ACC112 (cell line): ENCODE measurements at regions not wholly inside any gene's neighbourhood (a gene's known extent, or its start where the extent isn't known, plus 50 kb on each side); places are given as distances from the start of the nearest gene placed in this dataset.

Source experiments
- H2AFZ ChIP-seq: fragments of 200-600 bp; sonication (generic); one replicate; pipeline ENCODE4 v1.6.0; 2017; ENCODE audit warnings: antibody characterized with exemption, low read length; ENCODE audit not compliant: unreplicated experiment
- H3K27ac ChIP-seq: fragments of 200-600 bp; sonication (generic); 2 replicates; pipeline ENCODE4 v1.5.1; 2014; ENCODE audit warnings: low read depth, mild to moderate bottlenecking, antibody characterized with exemption, low read length, moderate library complexity
- H3K27me3 ChIP-seq: fragments of 200-600 bp; sonication (generic); 2 replicates; pipeline ENCODE4 v1.6.1; 2014; ENCODE audit warnings: mild to moderate bottlenecking, antibody characterized with exemption, low read length, moderate library complexity, mixed read lengths; ENCODE audit not compliant: insufficient read depth
- H3K36me3 ChIP-seq: fragments of 200-600 bp; sonication (generic); 2 replicates; pipeline ENCODE4 v1.6.1; 2016; ENCODE audit warnings: mild to moderate bottlenecking, antibody characterized with exemption, low read length, moderate library complexity, mixed read lengths; ENCODE audit not compliant: insufficient read depth
- H3K4me1 ChIP-seq: fragments of 200-600 bp; sonication (generic); one replicate; pipeline ENCODE4 v1.6.1; 2016; ENCODE audit warnings: low read length, mixed read lengths; ENCODE audit not compliant: insufficient read depth, unreplicated experiment, control insufficient read depth
- H3K4me3 ChIP-seq: fragments of 200-600 bp; sonication (generic); 2 replicates; pipeline ENCODE4 v1.5.1; 2014; ENCODE audit warnings: mild to moderate bottlenecking, low read depth, low read length
- H3K79me2 ChIP-seq: fragments of 200-600 bp; sonication (generic); one replicate; pipeline ENCODE4 v1.6.0; 2016; ENCODE audit warnings: low read length; ENCODE audit not compliant: control insufficient read depth, unreplicated experiment, insufficient read depth

DNA sequence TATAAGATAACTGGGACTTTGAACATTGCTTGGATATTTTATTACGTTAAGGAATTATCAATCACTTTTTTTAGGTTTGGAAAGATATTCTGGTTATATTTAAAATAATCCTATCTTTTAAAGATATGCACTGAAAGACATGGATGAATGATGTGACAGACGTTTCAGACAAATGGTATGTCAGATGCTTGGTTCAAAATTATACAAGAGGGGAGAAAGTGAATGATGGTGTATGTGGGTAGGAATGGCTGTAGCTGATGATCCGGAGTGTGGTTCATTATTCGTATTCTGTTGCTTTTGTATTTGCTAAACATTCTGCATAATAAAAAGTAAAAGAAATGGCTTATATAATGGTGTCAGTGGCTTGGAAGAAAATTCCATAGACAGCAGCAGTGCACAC, 51.0 kb upstream of the SNRPB2 start:
- Histone ChIP-seq H3K79me2 (no peaks in the 10 kb centered on the region), H3K36me3 (no peaks in the 10 kb centered on the region), H3K4me1 (no peaks in the 10 kb centered on the region), H3K27ac (no peak overlapping the region), H3K27me3 (peaks cover 11% of the 10 kb centered on the region), H3K4me3 (no peak overlapping the region), H2AFZ (no peak overlapping the region)

GRCh38 chr20:16676891-16677290, 52.9 kb upstream of the SNRPB2 start:
- H3K27ac ChIP-seq = no peak overlapping the region
- H3K4me3 ChIP-seq = no peak overlapping the region
- H3K36me3 ChIP-seq = no peaks in the 10 kb centered on the region
- peaks cover 8% of the 10 kb centered on the region for H3K27me3 ChIP-seq
- H3K79me2 ChIP-seq = no peaks in the 10 kb centered on the region
- H2AFZ ChIP-seq = no peak overlapping the region
- no peaks in the 10 kb centered on the region for H3K4me1 ChIP-seq

DNA sequence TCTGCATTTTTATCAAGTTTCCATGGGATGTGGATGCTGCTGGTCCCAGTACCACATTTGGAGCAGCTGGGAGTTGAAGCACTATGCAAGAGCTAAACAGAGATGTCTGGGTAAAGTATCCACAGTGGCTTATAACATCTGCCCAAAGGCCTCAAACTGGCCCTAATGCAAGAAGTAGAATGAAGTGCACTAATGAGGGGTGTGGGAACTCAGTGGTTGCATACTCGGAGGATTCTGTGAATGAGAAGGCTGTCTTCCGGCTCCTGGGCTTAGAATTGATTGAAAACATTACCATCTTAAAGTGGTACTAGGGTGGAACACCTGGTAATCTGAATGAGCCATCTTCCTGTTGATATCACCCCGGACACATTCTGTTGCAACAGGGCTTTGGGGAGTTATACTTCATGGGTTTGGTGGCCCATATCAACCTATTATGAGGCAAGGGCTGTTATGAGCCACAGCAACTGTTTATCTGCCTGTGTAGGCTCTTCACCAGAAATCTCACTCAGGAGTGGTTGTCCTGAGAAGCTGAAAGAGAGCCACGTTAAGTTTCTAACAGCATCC, 54.7 kb upstream of the SNRPB2 start:
- no peak overlapping the region for H2AFZ ChIP-seq
- no peak overlapping the region for H3K4me3 ChIP-seq
- H3K4me1 ChIP-seq = no peaks in the 10 kb centered on the region
- peaks cover 8% of the 10 kb centered on the region for H3K27me3 ChIP-seq
- no peaks in the 10 kb centered on the region for H3K36me3 ChIP-seq
- no peak overlapping the region for H3K27ac ChIP-seq
- H3K79me2 ChIP-seq = no peaks in the 10 kb centered on the region

GRCh38 chr20:16674243-16674642, 55.6 kb upstream of the SNRPB2 start:
- H3K27me3 ChIP-seq = peaks cover 5% of the 10 kb centered on the region; the same call in 1 of the 2 replicates
- no peaks in the 10 kb centered on the region for H3K79me2 ChIP-seq
- no peak overlapping the region for H2AFZ ChIP-seq
- no peak overlapping the region for H3K27ac ChIP-seq
- H3K4me1 ChIP-seq = no peaks in the 10 kb centered on the region
- H3K4me3 ChIP-seq = no peak overlapping the region
- H3K36me3 ChIP-seq = no peaks in the 10 kb centered on the region

GRCh38 chr20:16672299-16672698, 57.5 kb upstream of the SNRPB2 start:
- H3K27ac ChIP-seq = no peak overlapping the region
- H3K4me1 ChIP-seq = no peaks in the 10 kb centered on the region
- peaks cover 4% of the 10 kb centered on the region; the same call in 1 of the 2 replicates for H3K27me3 ChIP-seq
- H3K79me2 ChIP-seq = no peaks in the 10 kb centered on the region
- H3K4me3 ChIP-seq = no peak overlapping the region
- no peaks in the 10 kb centered on the region for H3K36me3 ChIP-seq
- H2AFZ ChIP-seq = no peak overlapping the region

DNA sequence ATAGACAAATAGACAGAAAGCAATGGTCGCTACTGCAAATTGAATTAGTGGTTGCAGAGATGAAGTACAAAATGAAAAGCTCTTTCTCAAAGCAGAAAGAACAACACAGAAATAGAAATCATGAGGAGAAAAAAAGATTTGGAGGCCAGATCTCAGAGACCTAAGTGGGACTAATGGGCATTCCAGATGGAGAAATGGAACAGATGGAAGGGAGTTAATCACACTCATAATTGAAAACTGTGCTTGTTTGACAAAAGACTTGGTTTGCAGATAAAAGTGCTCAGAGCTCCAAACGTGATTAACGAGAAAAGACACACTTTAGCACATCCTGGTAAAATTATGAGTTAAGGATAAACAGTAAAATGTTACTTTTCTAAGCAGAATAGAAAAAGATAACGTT, 58.1 kb upstream of the SNRPB2 start:
- H3K4me1 ChIP-seq = no peaks in the 10 kb centered on the region
- H3K36me3 ChIP-seq = no peaks in the 10 kb centered on the region
- H3K27ac ChIP-seq = no peak overlapping the region
- peaks cover 4% of the 10 kb centered on the region; the same call in 1 of the 2 replicates for H3K27me3 ChIP-seq
- no peaks in the 10 kb centered on the region for H3K79me2 ChIP-seq
- H2AFZ ChIP-seq = no peak overlapping the region
- no peak overlapping the region for H3K4me3 ChIP-seq

DNA sequence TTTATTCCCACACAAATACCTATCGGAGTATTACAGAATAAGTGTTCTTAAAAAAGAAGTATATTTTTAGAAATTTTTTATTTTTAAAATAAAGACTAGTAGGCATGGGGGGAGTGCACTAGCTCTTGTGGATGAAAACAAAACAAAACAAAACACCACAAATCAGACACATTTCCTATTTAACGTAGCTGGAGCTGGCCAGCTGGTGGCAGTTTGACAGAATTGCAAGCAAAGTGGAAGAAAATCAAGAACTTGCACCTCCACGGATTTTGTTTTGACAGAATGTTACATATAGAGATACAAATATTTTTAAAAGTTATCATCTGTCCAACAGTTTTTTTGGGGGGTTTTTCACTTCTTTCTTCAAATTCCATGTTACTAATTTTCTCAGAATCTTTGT, 63.6 kb upstream of the SNRPB2 start:
- Histone ChIP-seq H3K36me3 (no peaks in the 10 kb centered on the region), H3K27ac (no peak overlapping the region), H3K27me3 (peaks cover 8% of the 10 kb centered on the region; the same call in 1 of the 2 replicates), H3K79me2 (no peaks in the 10 kb centered on the region), H2AFZ (no peak overlapping the region), H3K4me1 (no peaks in the 10 kb centered on the region), H3K4me3 (no peak overlapping the region)

DNA sequence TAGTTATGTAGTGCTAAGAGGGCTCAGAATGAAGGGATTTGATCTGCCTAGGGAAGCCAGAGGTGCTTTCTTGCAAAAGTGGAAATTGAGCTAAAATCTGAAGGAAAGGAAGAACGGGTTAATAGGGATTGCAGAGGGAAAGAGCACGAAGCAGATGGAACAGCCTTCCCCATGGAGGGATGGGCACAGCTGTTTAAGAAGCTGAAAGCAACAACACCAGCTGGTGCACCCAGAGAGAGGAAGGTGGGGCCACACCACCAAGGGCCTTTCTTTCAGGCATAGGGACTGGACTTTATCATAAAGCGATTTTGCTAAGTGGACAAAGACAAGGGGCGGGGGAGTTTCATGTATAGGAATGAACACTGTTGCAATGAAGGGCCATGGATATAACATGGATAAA, 65.8 kb upstream of the SNRPB2 start:
- H3K4me1 ChIP-seq = no peaks in the 10 kb centered on the region
- H3K79me2 ChIP-seq = no peaks in the 10 kb centered on the region
- H3K4me3 ChIP-seq = no peak overlapping the region
- no peak overlapping the region for H3K27ac ChIP-seq
- H2AFZ ChIP-seq = no peak overlapping the region
- H3K36me3 ChIP-seq = no peaks in the 10 kb centered on the region
- H3K27me3 ChIP-seq = peaks cover 11% of the 10 kb centered on the region; the same call in 1 of the 2 replicates

GRCh38 chr20:16662467-16662866, 67.4 kb upstream of the SNRPB2 start:
- H3K4me1 ChIP-seq = no peaks in the 10 kb centered on the region
- no peaks in the 10 kb centered on the region for H3K79me2 ChIP-seq
- no peaks in the 10 kb centered on the region for H3K36me3 ChIP-seq
- no peak overlapping the region for H2AFZ ChIP-seq
- H3K4me3 ChIP-seq = no peak overlapping the region
- H3K27me3 ChIP-seq = peaks cover 11% of the 10 kb centered on the region; the same call in 1 of the 2 replicates
- no peak overlapping the region for H3K27ac ChIP-seq

DNA sequence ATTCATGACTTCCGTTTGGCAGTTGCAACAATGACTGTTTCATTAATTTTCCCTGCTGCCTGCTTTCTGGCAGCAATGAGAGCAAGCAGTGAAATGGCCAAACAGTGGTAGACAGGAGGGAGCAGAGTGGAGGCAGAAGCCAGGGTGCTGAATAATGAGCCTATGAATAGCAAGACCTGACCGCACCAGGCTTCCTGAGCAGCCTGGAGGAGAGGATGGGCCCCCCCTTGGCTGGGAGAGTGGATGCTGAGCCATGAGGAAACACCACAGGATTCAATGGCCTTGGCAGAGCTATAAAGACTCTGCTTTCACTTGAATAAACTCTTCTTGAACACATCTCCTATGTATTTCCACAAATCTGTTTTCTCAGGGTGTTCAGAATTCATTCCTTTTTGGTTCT, 68.1 kb upstream of the SNRPB2 start:
- peaks cover 11% of the 10 kb centered on the region; the same call in 1 of the 2 replicates for H3K27me3 ChIP-seq
- H2AFZ ChIP-seq = no peak overlapping the region
- no peaks in the 10 kb centered on the region for H3K36me3 ChIP-seq
- H3K4me3 ChIP-seq = no peak overlapping the region
- H3K27ac ChIP-seq = no peak overlapping the region
- H3K4me1 ChIP-seq = no peaks in the 10 kb centered on the region
- no peaks in the 10 kb centered on the region for H3K79me2 ChIP-seq

DNA sequence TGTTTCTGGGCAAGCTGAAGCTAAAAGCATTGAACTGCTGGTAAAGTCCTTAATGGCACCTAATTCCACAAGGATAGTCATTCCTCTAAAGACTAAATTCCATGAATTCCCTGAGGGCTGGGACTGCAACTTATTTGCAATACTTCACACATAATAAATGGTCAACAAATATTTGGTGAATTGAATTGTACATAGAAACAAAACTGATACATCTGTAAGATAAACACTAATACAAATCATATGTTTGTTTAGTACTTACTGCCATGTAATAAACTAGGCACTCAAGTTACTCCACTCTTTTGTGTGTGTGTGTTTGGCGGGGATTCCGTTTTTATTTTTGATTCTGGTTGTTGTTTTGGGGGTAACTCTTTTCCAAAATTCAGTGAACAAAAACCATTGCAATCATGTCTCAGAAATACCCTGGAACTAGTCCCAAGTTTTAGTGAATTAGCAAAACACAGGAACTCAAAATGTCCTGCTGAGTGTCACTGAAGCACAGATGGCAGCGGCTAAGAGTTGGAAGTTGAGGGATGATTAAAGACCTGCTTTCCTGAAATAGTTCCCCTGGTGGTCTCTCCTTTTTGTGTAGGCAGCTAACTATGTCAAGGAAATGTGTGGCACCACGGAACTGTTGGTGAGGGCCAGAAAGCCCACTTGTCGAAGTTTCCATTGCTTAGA, 74.8 kb upstream of the SNRPB2 start:
- Histone ChIP-seq H3K4me3 (no peak overlapping the region), H3K27me3 (peaks cover 47% of the 10 kb centered on the region; the same call in 1 of the 2 replicates), H3K36me3 (no peaks in the 10 kb centered on the region), H3K79me2 (no peaks in the 10 kb centered on the region), H3K27ac (no peak overlapping the region), H2AFZ (no peak overlapping the region), H3K4me1 (no peaks in the 10 kb centered on the region)
